Transverse colon (tissue), 4 donors: ENCODE measurements at regions not wholly inside any gene's neighbourhood (a gene's known extent, or its start where the extent isn't known, plus 50 kb on each side); places are given as distances from the start of the nearest gene placed in this dataset.

Experiments used
- EP300 ChIP-seq: sonication (generic); formaldehyde crosslinking; IDR thresholded peaks from one replicate; pipeline ENCODE4 v1.6.1; 2017; ENCODE audit warnings: antibody characterized with exemption, low read depth
- POLR2A ChIP-seq: fragments of 450-650 bp; IDR thresholded peaks from one replicate; pipeline ENCODE4 v1.6.1; 2016; ENCODE audit warnings: antibody characterized with exemption, mild to moderate bottlenecking, moderate library complexity
- POLR2AphosphoS5 ChIP-seq, 3 donors: sonication (generic); formaldehyde crosslinking; IDR thresholded peaks; one replicate each; pipeline ENCODE4 v1.6.1; 2016; ENCODE audit warnings: antibody characterized with exemption in 3 of 3
- TF ChIP-seq, protein P1 (sequence below), 5 experiments: fragments of 200-600 bp in 3 of 5; fragments of 450-650 bp in 2 of 5; sonication (generic) in 3 of 5; IDR thresholded peaks; 1 replicate in 2 of 5; 2 replicates in 3 of 5; pipeline ENCODE4 v1.5.1; 2016 to 2017; ENCODE audit warnings: antibody characterized with exemption in 5 of 5, inconsistent platforms in 3 of 5, mild to moderate bottlenecking in 2 of 5, moderate library complexity in 1 of 5

DNA sequence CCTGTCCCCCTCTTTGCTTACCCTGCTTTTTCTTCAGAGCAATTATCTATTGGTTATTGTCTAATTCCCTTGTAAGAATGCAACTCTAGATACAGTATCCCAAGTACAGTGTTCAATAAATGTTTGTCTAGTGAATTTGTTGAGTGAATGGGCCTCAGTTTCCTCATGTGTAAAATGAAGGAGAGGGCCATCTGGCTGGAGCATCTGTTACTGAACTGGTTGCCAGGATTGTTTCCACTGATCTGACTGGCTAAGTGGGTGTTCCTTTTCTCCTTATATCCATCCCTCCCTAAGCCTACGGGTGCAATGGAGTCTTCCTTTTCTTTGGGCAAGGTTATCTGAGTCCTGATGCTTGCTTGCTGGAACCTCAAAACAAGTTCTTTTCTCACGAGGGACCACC, 185.2 kb upstream of the RPS6KA3 start:
- TF ChIP-seq POLR2AphosphoS5 (IDR thresholded peaks at IDR 0.05) (no peak), POLR2A (no peak), EP300 (no peak)
- TF ChIP-seq, protein P1, sequence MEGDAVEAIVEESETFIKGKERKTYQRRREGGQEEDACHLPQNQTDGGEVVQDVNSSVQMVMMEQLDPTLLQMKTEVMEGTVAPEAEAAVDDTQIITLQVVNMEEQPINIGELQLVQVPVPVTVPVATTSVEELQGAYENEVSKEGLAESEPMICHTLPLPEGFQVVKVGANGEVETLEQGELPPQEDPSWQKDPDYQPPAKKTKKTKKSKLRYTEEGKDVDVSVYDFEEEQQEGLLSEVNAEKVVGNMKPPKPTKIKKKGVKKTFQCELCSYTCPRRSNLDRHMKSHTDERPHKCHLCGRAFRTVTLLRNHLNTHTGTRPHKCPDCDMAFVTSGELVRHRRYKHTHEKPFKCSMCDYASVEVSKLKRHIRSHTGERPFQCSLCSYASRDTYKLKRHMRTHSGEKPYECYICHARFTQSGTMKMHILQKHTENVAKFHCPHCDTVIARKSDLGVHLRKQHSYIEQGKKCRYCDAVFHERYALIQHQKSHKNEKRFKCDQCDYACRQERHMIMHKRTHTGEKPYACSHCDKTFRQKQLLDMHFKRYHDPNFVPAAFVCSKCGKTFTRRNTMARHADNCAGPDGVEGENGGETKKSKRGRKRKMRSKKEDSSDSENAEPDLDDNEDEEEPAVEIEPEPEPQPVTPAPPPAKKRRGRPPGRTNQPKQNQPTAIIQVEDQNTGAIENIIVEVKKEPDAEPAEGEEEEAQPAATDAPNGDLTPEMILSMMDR (IDR thresholded peaks at IDR 0.05): no peak
